Activated T-helper 2 cell treated with anti-CD3 and anti-CD28 coated beads, Interferon-gamma antibody, Interleukin-2, Interleukin-4, amounts not matched to agents 10 μg/mL and 5 μg/mL and 100 μg/mL, durations not matched to agents 14 hours and 24 hours and 36 hours (primary cell): ENCODE measurements at regions not wholly inside any gene's neighbourhood (a gene's known extent, or its start where the extent isn't known, plus 50 kb on each side); places are given as distances from the start of the nearest gene placed in this dataset.
"Not testable (repeated sequence)": the region's sequence is repeated elsewhere in the genome, so short reads cannot be mapped to it uniquely, and the experiment has no call there.

Experiments
- DNase-seq: peaks from one replicate; pipeline ENCODE4 v3.0.0; 2021; ENCODE audit warnings: low spot score
- H3K27ac Mint-ChIP-seq: one replicate; pipeline ENCODE4 v1.8.0; 2021; ENCODE audit warnings: mixed read lengths
- H3K27me3 Mint-ChIP-seq: one replicate; pipeline ENCODE4 v1.8.0; 2021; ENCODE audit warnings: low read depth, mixed read lengths
- H3K36me3 Mint-ChIP-seq: one replicate; pipeline ENCODE4 v1.8.0; 2021; ENCODE audit warnings: low read depth, mixed read lengths
- H3K4me1 Mint-ChIP-seq: one replicate; pipeline ENCODE4 v1.8.0; 2021; ENCODE audit warnings: low read depth, mixed read lengths
- H3K4me3 Mint-ChIP-seq: one replicate; pipeline ENCODE4 v1.8.0; 2021; ENCODE audit warnings: low read depth, mild to moderate bottlenecking, moderate library complexity, mixed read lengths
- H3K9me3 Mint-ChIP-seq: one replicate; pipeline ENCODE4 v1.8.0; 2021; ENCODE audit warnings: mixed read lengths
- intact Hi-C: fragments of 100-400 bp; cut with micrococcal nuclease; formaldehyde crosslinking; loops from one replicate; pipeline ENCODE4 v1.15.1; 2023

DNA sequence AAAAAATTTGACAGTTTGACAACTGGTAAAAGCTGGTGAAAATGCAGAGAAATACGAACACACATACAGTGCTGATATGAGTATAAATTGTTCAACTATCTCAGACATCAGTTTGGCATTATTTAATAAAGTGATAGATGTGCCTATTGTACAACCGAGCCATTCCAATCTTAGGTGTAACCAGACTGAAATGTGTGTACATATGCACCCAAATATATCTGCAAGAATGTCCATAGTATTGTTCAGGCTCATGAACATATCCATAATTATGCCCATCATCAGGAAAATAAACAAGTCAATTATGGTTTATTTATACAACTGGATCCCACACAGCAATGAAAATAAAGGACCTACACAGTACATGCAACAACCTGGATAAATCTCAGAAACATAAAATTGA lies 188.9 kb upstream of the DDX53 start:
- DNase-seq: no peak
- intact Hi-C loops: no loop called here
- Mint-ChIP-seq H3K27ac (no peak overlapping the region), H3K9me3 (no peaks in the 10 kb centered on the region), H3K36me3 (no peaks in the 10 kb centered on the region), H3K27me3 (no peaks in the 10 kb centered on the region), H3K4me3 (no peak overlapping the region), H3K4me1 (no peaks in the 10 kb centered on the region)

DNA sequence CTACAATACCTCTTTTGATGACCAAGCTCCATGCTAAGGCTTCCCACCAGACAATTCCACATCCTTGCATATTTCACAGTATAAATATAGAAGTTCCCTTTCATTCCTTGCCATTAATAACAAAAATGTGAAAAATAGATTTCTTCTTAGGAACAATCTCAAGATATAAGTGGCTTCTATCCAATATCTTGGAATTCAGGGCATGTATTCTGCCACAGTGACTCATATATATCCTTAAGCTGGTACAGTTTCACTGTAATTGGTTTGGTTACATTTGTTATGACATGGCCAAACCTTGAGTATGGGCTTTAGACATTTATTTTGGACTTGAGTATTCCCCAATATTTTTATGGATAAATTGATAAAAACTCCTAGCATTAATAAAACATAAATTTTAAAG lies 181.7 kb upstream of the DDX53 start:
- Mint-ChIP-seq H3K9me3 (no peaks in the 10 kb centered on the region), H3K4me3 (no peak overlapping the region), H3K4me1 (no peaks in the 10 kb centered on the region), H3K36me3 (no peaks in the 10 kb centered on the region), H3K27ac (no peak overlapping the region), H3K27me3 (no peaks in the 10 kb centered on the region)
- no peak for DNase-seq
- intact Hi-C loops: no loop called here

DNA sequence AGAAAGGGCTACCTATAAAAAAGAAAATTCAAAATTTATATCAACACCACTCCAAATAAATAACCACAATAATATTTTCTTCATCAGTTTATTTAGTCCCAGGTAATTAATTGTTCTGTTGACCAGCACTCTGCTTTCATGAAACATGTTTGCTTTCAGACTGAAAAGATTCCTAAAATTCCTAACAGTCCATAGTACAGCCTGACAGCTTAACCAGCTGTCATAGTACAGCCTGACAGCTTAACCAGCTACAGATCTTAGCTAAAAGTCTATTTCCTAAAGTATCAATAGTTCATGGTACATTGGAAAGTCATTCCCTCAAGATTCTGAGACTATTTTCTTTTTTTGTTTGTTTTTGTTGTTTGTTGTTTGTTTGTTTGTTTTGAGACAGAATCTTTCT lies 144.1 kb upstream of the DDX53 start:
- H3K36me3 Mint-ChIP-seq: no peaks in the 10 kb centered on the region
- no peaks in the 10 kb centered on the region for H3K9me3 Mint-ChIP-seq
- DNase-seq: no peak
- H3K27me3 Mint-ChIP-seq: no peaks in the 10 kb centered on the region
- H3K27ac Mint-ChIP-seq: no peak overlapping the region
- no peaks in the 10 kb centered on the region for H3K4me1 Mint-ChIP-seq
- intact Hi-C loops: no loop called here
- H3K4me3 Mint-ChIP-seq: no peak overlapping the region

DNA sequence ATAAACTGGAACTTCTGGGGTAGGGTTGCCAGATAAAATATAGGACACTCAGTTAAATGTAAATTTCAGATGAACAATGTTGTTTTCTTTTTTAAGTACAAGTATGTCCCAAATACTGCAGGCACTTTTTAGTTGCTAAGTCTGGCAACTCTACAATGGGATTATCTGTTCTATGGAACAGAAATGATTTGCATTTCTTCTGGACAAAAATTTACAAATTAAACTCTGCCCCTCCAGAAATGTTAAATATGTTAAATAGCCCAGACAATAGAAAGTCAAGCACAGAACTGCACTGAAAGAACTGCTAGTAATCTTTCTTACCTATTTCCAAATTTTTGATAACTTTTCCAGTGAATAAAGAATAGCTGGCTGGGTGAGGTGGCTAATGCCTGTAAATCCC lies 140.1 kb upstream of the DDX53 start:
- Mint-ChIP-seq H3K9me3 (no peaks in the 10 kb centered on the region), H3K4me1 (no peaks in the 10 kb centered on the region), H3K36me3 (no peaks in the 10 kb centered on the region), H3K4me3 (no peak overlapping the region), H3K27ac (no peak overlapping the region), H3K27me3 (no peaks in the 10 kb centered on the region)
- DNase-seq: no peak
- intact Hi-C loops: no loop called here

DNA sequence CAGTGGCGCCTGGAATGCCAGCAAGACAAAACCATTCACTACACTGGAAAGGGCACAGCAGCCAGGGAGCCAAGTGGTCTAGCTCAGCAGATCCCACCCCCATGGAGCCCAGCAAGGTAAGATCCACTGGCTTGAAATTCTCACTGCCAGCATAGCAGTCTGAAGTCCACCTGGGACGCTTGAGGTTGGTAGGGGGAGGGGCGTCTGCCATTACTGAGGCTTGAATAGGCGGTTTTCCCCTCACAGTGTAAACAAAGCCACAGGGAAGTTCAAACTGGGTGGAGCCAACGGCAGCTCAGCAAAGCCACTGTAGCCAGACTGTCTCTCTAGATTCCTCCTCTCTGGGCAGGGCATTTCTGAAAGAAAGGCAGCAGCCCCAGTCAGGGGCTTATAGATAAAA lies 133.0 kb upstream of the DDX53 start:
- H3K4me3 Mint-ChIP-seq, intact Hi-C loops, H3K27me3 Mint-ChIP-seq, H3K27ac Mint-ChIP-seq, H3K4me1 Mint-ChIP-seq, H3K36me3 Mint-ChIP-seq, DNase-seq: not testable (repeated sequence)
- peaks cover 13% of the 10 kb centered on the region for H3K9me3 Mint-ChIP-seq

DNA sequence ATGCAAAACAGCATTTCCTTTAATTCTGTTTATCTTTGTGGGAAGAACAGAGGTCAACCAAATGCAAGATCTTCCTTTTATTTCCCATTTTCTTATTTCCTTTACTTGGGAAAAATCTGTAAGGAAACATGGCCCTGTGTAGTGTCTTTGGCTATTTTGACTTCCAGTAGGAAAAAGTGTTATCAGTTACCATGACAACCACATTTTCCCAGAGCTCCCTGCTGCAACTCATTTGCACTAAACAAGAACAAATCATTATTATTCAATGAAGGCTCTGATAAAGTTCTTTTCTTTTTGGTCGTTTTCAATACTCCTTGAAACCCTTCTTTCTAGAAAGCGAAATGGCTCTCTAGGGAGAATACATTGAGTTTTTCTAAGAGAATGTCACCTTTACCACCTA lies 117.2 kb upstream of the DDX53 start:
- Mint-ChIP-seq H3K27ac (no peak overlapping the region), H3K4me3 (no peak overlapping the region), H3K4me1 (no peaks in the 10 kb centered on the region), H3K27me3 (no peaks in the 10 kb centered on the region), H3K9me3 (no peaks in the 10 kb centered on the region), H3K36me3 (no peaks in the 10 kb centered on the region)
- intact Hi-C loops: no loop called here
- DNase-seq: no peak

DNA sequence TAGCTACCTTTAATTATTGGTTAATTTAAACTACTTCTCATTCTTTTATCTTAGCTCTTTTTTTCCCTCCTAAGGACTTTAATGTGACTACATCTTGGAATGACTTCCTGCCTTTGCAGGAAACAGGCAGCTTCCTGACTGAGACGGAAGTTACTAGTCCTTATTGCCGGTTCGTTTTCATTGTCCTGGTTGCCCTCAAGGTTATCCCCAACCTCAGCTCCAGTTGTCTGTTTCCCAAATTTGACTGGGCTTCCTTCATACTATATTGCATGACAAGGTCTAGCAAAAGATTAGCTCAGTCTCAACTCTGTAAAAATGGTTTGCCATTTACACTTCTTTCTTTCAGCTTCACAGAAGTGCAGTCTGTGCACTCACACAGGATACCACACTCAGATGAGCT lies 109.9 kb upstream of the DDX53 start:
- DNase-seq: no peak
- Mint-ChIP-seq H3K4me1 (no peaks in the 10 kb centered on the region), H3K27me3 (no peaks in the 10 kb centered on the region), H3K27ac (no peak overlapping the region), H3K36me3 (no peaks in the 10 kb centered on the region), H3K9me3 (no peaks in the 10 kb centered on the region), H3K4me3 (no peak overlapping the region)
- intact Hi-C loops: no loop called here

DNA sequence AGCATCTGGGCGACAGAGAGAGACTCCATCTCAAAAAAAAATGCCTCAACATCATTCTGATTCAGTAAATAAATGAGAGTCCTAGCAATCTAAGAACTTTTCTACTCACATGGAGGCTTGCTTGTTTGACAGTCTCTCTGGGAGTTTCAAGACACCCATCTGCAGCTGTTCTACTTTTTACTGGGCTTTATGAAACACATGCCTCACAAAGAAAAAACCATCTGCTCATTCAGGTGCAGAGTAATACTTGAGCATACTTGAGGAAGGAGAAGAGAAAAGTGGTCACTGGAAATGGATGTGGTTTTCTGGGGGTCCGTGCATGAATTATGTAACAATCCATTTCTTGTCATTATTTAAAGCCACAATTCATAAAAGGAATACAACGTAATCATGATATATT lies 87.1 kb upstream of the DDX53 start:
- H3K27ac Mint-ChIP-seq: no peak overlapping the region
- H3K36me3 Mint-ChIP-seq: no peaks in the 10 kb centered on the region
- intact Hi-C loops: no loop called here
- H3K4me3 Mint-ChIP-seq: no peak overlapping the region
- H3K4me1 Mint-ChIP-seq: no peaks in the 10 kb centered on the region
- DNase-seq: no peak
- no peaks in the 10 kb centered on the region for H3K9me3 Mint-ChIP-seq
- H3K27me3 Mint-ChIP-seq: no peaks in the 10 kb centered on the region

DNA sequence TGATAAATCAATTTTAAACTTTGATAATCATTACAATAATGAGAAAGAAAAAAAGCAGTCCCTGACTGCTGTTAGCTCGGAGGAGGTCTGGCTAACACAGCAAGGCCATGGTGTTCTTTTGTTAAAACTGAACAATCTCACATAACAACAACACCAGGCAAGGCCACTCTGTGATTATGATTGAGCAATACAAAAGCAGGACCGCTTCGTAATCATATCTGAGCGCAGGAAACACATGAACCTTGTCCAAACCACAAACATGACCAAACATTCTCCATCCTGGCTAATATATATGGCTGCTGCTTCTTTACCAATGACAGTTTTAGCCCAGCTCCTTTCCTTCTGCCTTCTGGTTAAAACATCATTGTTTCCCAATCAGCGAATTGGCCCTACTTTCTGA lies 76.8 kb upstream of the DDX53 start:
- H3K4me1 Mint-ChIP-seq: no peaks in the 10 kb centered on the region
- H3K27me3 Mint-ChIP-seq: no peaks in the 10 kb centered on the region
- H3K9me3 Mint-ChIP-seq: no peaks in the 10 kb centered on the region
- DNase-seq: no peak
- no peaks in the 10 kb centered on the region for H3K36me3 Mint-ChIP-seq
- intact Hi-C loops: no loop called here
- H3K4me3 Mint-ChIP-seq: no peak overlapping the region
- no peak overlapping the region for H3K27ac Mint-ChIP-seq

DNA sequence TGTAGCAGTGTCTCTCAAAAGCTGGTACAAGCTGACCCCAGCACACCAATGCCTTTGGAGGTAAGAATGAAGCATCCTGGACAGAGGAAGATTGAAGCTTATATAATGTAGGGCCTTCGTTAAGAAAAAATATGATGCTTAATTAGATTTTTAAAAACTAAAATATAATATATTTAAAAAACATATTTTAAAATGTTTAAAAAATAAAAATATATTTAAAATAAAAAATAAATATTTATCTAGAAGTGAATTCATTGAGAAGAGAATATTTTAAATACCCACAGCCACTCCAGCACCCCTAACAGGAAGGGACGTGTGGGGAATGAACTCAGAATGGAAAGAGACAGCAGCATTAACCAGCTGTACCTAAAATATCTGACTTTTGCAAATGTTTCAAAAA lies 65.1 kb upstream of the DDX53 start:
- intact Hi-C loops: no loop called here
- H3K36me3 Mint-ChIP-seq: no peaks in the 10 kb centered on the region
- H3K27me3 Mint-ChIP-seq: no peaks in the 10 kb centered on the region
- no peaks in the 10 kb centered on the region for H3K4me1 Mint-ChIP-seq
- H3K9me3 Mint-ChIP-seq: no peaks in the 10 kb centered on the region
- no peak overlapping the region for H3K4me3 Mint-ChIP-seq
- no peak overlapping the region for H3K27ac Mint-ChIP-seq
- DNase-seq: no peak

DNA sequence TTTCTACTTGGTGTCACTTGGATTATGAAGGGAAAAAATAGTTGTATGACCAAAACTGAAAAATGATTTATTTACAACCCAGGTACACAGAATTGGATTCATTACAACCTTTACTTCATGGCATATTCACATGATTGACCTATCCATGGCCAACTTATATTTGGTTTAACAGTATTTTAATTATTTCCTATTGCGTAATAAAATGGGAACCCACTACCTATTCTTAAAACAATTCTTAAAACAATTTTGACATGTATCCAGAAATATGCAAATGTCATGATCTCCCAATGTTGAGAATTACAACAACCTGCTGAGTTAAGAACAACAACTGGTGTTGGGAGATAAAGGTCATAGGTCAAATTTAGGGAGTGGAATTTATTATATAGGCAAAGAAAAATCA lies 54.8 kb upstream of the DDX53 start:
- DNase-seq: no peak
- intact Hi-C loops: no loop called here
- Mint-ChIP-seq H3K9me3 (no peaks in the 10 kb centered on the region), H3K27me3 (no peaks in the 10 kb centered on the region), H3K4me1 (no peaks in the 10 kb centered on the region), H3K27ac (no peak overlapping the region), H3K4me3 (no peak overlapping the region), H3K36me3 (no peaks in the 10 kb centered on the region)
